NCI-H82 treated with DMSO at 0.1 percent for 48 hours (cell line): ENCODE measurements at regions not wholly inside any gene's neighbourhood (a gene's known extent, or its start where the extent isn't known, plus 50 kb on each side); places are given as distances from the start of the nearest gene placed in this dataset.
A peak's percentile ranks its signal among the peaks of the same experiment; 100 is the strongest.

Experiments
- DNase-seq: peaks from one replicate; lab custom pipeline; 2025; ENCODE audit not compliant: unreplicated experiment; lab: John Stamatoyannopoulos, UW

DNA sequence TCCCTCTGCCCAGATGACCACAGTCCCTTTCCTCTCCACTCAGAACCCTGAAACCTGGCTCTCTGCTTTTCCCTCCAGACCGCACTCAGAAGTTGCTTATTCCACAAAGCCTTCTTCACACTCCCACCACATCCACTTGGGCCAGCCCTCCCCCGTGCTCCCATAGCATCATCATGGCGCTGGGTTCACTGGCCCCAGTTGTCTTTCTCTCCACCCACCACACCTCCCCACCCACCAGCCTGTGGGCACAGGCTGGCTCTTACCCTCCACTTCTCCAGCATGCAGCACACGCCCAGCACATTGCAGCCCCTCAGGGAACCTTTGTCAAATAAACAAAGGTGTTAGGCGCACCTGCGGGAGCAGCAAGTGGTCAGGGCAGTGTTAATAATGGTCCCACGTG is 130.0 kb downstream of the KATNIP start:
- no peak for DNase-seq

DNA sequence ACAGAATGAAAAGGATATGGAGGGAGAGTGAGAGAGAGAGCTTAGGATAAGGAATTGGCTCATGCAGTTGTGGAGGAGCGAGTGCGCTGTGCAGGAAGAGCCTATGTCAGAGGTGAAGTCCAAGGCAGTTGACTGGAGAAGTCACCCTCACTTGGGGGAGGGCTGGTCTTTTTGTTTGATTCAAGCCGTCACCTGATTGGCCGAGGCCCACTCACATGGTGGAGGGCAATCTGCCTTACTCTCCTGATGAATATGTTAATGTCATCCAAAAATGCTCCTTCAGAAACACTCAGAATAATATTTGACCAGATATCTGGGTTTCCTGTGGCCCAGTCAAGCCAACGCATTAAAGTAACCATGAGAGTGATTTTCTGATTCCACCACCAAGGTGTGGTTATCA is 131.7 kb downstream of the KATNIP start:
- no peak for DNase-seq

DNA sequence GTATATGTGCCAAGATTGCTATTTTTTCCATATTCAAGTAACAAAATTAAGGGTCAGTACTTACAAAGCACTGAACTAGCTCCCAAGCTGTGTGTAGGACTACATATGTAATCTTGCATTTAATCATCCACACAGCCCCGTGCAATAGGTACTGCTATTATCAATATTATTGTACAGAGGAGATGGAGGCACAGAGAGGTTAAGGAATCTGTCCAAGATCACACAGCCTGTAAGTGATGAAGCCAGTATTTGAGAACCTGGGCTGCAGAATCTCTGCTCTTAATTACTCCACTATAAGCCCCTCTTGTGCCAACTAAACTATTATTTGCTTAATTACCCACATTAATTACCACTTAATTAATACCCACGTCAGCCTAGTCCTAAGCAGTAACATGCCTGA is 134.1 kb downstream of the KATNIP start:
- no peak for DNase-seq

DNA sequence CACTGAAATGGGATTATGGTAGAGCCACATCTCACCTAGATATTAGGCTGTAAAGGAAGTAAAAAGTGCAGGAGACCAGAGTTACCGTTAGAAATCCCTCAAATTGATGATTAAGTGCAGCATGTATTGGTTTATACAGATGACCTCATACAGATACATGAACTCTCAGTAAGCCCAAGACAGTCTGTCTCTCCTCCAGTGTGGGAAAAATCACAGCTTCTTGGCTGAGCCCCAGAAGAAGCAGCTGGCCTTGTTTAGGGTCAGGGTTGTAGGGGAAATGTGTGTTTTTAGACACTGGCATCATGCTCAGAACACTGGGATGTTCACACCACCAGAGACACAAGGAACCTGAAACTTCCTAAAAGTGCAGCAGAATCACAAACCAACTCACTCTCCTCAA is 135.9 kb downstream of the KATNIP start:
- DNase-seq, result peak; percentile 36

DNA sequence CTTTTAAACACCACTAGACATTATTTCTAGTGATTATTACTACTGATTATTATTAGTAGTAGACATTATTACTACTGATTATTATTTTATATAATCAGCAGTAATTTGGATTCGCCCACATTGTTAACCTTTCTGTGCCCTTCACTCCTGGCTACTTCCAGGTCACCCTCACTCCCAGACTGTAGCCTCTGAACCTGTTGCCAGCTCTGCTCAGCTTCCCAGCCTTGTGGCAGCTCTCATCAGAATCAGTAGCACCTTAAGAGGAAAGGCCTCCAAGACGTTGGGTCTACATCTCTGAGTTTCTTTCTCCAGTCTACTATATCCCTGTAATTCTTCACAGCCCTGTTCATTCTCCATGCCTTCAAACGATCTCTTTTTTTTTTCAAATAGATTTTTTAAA is 137.0 kb downstream of the KATNIP start:
- DNase-seq, result no peak

- no peak for DNase-seq
Observed at GRCh38 chr16:27687605-27688004, 137.7 kb downstream of the KATNIP start.

DNA sequence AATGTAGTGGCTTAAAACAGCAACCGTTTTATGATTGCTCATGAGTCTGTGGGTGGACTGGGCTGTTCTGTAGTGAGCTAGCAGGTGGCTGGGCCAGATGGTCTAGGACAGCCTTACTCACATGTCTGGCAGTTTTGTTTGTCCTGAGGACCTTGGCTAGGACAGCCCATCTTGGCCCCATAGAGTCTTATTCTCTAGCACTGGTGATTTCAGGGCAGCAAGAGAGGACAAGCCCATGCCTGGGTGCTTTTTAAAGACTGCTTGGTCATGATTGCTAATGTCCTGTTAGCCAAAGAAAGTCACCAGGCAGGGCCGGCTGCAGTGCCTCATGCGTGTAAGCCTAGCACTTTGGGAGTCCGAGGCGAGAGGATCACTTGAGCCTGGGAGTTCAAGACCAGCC is 139.8 kb downstream of the KATNIP start:
- DNase-seq, result no peak

DNA sequence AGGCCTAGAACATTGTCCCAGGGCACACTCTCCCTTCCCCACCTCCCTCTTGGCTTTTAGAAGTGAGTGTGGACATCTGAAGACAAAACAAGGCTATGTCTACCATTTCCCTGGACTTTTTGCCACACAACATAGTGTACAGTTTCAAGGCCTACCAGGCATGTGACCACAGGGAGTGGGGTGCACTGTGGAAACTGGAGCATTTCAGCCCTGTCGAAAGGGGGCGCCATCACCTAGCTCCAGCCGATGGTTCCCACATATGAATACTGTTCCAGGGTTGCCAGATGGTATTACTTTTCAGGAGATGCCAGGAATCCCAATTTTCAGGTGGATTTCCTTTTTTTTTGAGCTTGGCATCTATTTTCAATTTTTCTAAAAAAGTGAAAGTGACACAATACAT is 140.7 kb downstream of the KATNIP start:
- no peak for DNase-seq

DNA sequence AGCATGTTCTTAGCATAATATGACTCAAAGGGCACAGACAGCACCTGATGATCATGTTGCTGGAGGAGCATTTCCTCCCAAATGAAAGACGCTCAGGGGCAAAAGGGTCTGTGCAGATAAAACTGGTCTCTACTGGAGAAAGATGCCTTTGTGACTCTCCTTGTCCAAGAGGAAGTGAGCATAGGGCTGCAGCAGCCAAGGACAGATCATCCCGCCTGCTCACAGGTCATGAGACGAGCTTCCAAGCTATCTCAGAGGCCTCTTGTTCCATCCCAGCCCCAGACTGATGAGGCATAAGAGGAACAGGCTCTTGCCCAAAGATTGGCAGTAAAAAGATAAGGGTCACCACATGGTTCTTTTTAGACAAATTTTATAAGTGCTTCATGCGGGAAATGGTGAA is 141.8 kb downstream of the KATNIP start:
- DNase-seq, result no peak

DNA sequence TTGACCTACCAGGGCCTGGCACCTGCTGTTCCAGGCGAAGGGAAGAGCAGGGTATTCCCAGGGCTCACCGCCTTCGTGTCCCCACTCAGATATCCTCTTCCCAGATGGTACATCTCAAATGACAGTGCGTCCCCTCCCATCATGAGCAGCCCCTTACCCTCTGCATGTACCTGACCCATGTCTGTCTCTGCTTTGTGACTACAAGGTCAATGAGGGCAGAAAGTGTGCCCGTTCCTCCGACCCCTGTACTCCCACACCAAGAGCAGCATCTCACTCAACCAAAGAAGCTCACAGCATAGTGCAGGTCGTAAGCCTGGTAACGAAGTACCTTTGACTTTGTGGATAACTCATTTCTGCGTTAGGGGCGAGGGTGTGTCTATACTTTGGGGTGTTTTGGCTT is 142.6 kb downstream of the KATNIP start:
- DNase-seq, result no peak

DNA sequence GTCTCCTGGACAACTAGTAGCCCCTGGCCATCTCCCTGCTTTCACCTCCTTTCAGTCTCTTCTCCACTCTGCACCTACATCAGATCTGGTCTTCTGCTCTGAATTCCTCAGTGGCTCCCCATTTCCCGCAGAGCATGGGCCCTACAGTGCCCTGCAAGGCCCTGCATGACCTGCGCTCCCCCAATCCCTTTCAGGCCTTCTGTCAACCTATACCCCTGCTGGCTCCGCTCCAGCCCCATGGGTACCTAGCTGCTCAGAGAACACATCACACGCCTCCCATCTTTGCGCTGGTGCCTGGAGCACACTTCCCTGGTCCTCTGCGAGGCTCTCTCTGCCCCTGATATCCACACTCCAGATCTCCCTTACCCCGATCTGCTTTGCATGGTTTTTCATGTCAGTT is 145.2 kb downstream of the KATNIP start:
- DNase-seq, result no peak

DNA sequence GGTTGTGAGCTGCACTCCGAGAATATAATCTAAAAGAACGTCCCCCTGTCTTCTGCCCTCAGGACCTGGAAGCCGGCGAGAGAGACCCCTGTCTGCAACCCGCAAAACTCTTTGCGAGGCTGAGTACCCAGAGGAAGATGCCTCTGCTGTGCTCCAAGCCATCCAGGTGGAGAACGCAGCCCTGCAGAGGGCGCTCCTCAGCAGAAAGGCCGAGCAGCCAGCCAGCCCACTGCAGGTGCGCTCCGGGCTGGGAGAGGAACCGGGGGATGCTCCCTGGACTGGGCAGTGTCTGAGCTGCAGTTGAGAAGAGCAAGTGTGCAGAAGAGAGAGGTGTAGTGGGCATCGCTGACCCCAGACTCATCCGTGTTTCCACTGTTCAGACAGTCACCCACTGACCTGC is 148.3 kb downstream of the KATNIP start:
- DNase-seq, result no peak

- no peak for DNase-seq
Observed at GRCh38 chr16:27698746-27699145, 148.8 kb downstream of the KATNIP start.

- no peak for DNase-seq
Observed at GRCh38 chr16:27699540-27699939, 149.6 kb downstream of the KATNIP start.

- DNase-seq, result no peak
Observed at GRCh38 chr16:27700304-27700995, 150.5 kb downstream of the KATNIP start.

GRCh38 chr16:27701381-27701780 is 151.4 kb downstream of the KATNIP start:
- no peak for DNase-seq

DNA sequence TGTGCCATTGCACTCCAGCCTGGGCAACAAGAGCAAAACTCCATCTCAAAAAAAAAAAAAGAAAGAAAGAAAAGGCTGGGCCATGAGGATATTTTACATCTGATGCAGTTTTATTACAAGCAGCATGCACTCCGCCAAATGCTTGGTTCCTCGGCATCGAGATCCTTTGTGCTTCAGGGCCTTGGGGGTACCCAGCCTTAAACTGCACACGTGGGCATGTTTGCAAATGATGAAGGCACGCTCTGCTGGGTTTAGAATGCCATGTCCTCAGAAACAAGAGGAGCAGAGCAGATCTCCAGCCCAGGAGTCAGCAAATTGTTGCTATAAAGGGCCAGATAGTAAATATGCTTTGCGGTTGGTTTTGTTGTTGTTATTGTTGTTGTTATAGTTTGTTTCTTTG is 153.2 kb downstream of the KATNIP start:
- no peak for DNase-seq

GRCh38 chr16:27703545-27703944 is 153.6 kb downstream of the KATNIP start:
- no peak for DNase-seq

DNA sequence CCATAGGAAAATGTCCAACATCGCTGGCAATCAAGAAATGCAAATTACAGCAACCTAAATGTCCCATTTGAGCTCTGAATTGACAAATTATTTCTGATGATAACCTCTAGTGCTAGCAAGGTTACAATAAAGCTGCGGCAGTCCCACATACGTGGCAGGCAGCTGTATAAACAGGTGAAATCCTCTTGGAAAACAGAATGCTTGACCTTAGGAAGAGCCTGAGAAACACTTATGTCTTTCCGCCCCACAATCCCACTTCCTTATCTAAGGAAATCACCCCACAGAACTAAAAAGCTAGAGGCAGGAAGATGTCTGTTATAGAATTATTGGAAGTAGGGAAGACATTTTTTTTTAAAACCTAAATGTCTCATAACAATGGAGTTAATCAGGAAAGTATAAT is 154.3 kb downstream of the KATNIP start:
- no peak for DNase-seq

DNA sequence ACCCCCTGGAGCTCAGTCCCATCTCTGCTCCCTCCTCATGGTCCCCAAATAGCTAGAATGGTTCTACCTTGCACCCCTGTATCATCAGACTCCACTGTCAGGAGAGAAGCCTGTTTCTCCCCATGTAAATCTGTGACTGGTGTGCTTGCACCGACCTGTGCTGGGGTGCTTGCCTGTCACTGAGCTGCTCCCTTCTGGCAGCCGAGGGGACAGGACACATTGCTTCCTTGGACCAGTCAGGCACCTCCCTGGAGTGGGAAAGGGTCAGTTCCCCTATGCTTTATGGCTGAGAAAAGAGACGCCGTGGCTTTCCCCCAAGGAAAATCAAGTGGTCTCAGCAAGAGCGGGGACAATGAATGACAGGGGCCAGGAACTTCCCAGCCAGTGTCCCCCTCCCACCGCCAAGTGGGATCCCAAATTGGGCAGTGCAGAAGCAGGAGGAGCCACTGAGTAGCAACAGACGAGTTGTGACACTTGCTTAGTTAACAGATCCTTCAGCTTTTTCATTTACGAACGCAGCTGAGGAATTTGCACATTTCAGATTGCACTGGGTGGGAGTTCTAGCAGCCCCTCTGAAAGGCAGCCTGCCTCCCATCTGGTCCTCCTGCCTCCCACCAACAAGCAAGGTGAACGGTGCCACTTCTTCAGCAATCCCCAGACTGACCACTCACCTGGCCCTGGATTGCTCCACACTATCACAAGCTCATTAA is 156.4 kb downstream of the KATNIP start:
- no peak for DNase-seq

DNA sequence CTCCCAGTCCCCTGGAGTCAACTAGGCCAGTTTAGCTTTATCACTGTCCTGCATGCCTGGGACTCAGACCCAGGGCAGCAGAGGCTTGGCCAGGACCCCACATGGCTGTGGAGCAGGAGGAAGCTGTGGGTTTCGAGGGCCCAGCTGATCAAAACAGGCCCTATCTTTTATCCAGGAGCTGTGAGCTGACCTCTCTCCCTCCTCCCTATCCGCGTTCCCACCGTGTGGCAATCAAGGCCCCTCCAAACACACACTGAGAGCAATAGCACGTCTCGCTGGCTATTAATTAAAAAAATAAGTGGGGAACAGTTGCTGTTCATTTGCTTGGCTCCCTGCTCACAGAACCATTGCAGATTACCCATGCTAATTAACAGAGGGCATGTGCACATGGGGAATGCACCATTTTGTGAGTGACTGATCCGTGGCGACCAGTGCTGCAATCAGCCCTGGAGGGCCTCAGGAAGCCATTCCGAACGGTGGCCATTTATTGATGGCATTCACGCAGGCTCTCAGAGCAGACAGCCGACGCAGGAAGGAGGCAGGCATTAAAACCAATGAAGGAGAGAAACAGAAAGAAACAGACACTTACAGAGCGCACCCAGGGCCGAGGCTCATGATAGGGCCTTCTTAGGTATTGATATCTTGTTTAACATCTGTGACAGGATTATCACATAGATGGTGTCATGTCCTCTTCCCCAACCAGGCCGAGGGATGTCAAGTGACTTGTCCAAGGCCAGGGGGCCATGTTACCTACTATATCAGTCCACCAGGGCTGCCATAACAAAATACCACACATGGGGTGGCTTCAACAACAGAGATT is 157.1 kb downstream of the KATNIP start:
- DNase-seq, result peak; percentile 23

DNA sequence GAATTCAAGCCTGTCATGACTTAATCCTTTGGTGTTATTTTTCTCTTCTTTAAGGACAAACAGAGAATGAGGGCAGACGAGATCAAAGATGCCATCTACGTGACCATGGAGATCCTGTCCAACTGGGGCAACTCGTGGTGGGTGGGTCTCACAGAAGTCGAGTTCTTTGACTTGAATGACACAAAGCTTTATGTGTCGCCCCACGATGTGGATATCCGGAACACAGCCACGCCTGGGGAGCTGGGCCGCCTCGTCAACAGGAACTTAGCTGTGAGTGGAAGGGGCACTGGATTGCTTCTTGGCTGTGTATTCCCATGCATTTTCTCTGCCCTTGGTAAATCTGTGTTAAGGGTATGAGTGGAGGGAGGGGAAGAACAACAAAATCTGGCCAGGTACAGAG is 158.7 kb downstream of the KATNIP start:
- no peak for DNase-seq
